WTC11 (cell line): ENCODE measurements at regions not wholly inside any gene's neighbourhood (a gene's known extent, or its start where the extent isn't known, plus 50 kb on each side); places are given as distances from the start of the nearest gene placed in this dataset.

Source experiments
- ATAC-seq: fragments of 200-7000 bp; cut with Tn5 transposase; 2 replicates; pipeline ENCODE4 v1.10.0; 2021; ENCODE audit warnings: mild to moderate bottlenecking, moderate library complexity
- CTCF ChIA-PET: fragments of 300-600 bp; sonication (Branson Sonifier 250); formaldehyde crosslinking; loops from one replicate; lab custom pipeline; 2021; ENCODE audit warnings: antibody characterized with exemption; lab: Charles Lee
- POLR2A ChIA-PET: fragments of 350-600 bp; sonication (Branson Sonifier 250); formaldehyde crosslinking; loops from one replicate; lab custom pipeline; 2021; ENCODE audit warnings: antibody characterized with exemption; lab: Charles Lee
- DNase-seq: peaks from one replicate; pipeline ENCODE4 v3.0.0; 2021; ENCODE audit warnings: low spot score
- H3K27ac Mint-ChIP-seq: 2 replicates; pipeline ENCODE4 v1.8.0; 2021; ENCODE audit warnings: mixed read lengths
- H3K27me3 Mint-ChIP-seq: 2 replicates; pipeline ENCODE4 v1.8.0; 2021; ENCODE audit warnings: low read depth, mild to moderate bottlenecking, moderate library complexity, mixed read lengths
- H3K36me3 Mint-ChIP-seq: 2 replicates; pipeline ENCODE4 v1.8.0; 2021; ENCODE audit warnings: mixed read lengths
- H3K4me1 Mint-ChIP-seq: 2 replicates; pipeline ENCODE4 v1.8.0; 2022; ENCODE audit warnings: mixed read lengths
- H3K4me3 Mint-ChIP-seq: 2 replicates; pipeline ENCODE4 v1.8.0; 2021; ENCODE audit warnings: mild to moderate bottlenecking, moderate library complexity, mixed read lengths
- H3K9me3 Mint-ChIP-seq: 2 replicates; pipeline ENCODE4 v1.8.0; 2021; ENCODE audit warnings: mixed read lengths
- ATF2 ChIP-seq: sonication (generic); formaldehyde crosslinking; IDR thresholded peaks from 2 replicates; pipeline ENCODE4 v1.8.1; 2022; ENCODE audit warnings: low read depth, missing genetic modification reagents, borderline replicate concordance
- ATF6 ChIP-seq: sonication (generic); formaldehyde crosslinking; IDR thresholded peaks from 2 replicates; pipeline ENCODE4 v1.8.1; 2023; ENCODE audit warnings: mild to moderate bottlenecking, missing genetic modification reagents
- ELF4 ChIP-seq: sonication (generic); formaldehyde crosslinking; IDR thresholded peaks from 2 replicates; pipeline ENCODE4 v1.8.1; 2022; ENCODE audit warnings: low read depth, mild to moderate bottlenecking, moderate library complexity, missing genetic modification reagents
- EMX1 ChIP-seq: fragments of 250-450 bp; sonication (Bioruptor Pico); IDR thresholded peaks from 2 replicates; pipeline ENCODE4 v1.8.0; 2021; ENCODE audit warnings: mild to moderate bottlenecking
- GABPB1 ChIP-seq: sonication (generic); formaldehyde crosslinking; IDR thresholded peaks from 2 replicates; pipeline ENCODE4 v1.8.1; 2023; ENCODE audit warnings: mild to moderate bottlenecking, missing genetic modification reagents
- JAZF1 ChIP-seq: fragments of 250-450 bp; sonication (Bioruptor Pico); IDR thresholded peaks from 2 replicates; pipeline ENCODE4 v1.9.0; 2021; ENCODE audit warnings: moderate library complexity, mild to moderate bottlenecking, inconsistent platforms
- KAT7 ChIP-seq: sonication (generic); formaldehyde crosslinking; IDR thresholded peaks from 2 replicates; pipeline ENCODE4 v1.8.1; 2023; ENCODE audit warnings: missing genetic modification reagents, mild to moderate bottlenecking, borderline replicate concordance
- MAX ChIP-seq: sonication (generic); formaldehyde crosslinking; IDR thresholded peaks from 2 replicates; pipeline ENCODE4 v1.8.0; 2022; ENCODE audit warnings: mild to moderate bottlenecking, missing genetic modification reagents
- MXD4 ChIP-seq: fragments of 250-450 bp; sonication (Bioruptor Pico); IDR thresholded peaks from 2 replicates; pipeline ENCODE4 v1.8.0; 2021; ENCODE audit warnings: mild to moderate bottlenecking, moderate library complexity, borderline replicate concordance
- NFE2L1 ChIP-seq: sonication (generic); formaldehyde crosslinking; IDR thresholded peaks from 2 replicates; pipeline ENCODE4 v1.8.1; 2023; ENCODE audit warnings: missing genetic modification reagents
- SMAD3 ChIP-seq: sonication (generic); formaldehyde crosslinking; IDR thresholded peaks from 2 replicates; pipeline ENCODE4 v1.8.0; 2022; ENCODE audit warnings: missing genetic modification reagents, mild to moderate bottlenecking, borderline replicate concordance
- STAT6 ChIP-seq: sonication (generic); formaldehyde crosslinking; conservative IDR thresholded peaks from 2 replicates; pipeline ENCODE4 v1.8.1; 2023; ENCODE audit warnings: mild to moderate bottlenecking, low read depth, missing genetic modification reagents, moderate library complexity
- USF1 ChIP-seq: sonication (generic); formaldehyde crosslinking; IDR thresholded peaks from 2 replicates; pipeline ENCODE4 v1.8.0; 2022; ENCODE audit warnings: mild to moderate bottlenecking, missing genetic modification reagents
- ZNF425 ChIP-seq: fragments of 250-450 bp; sonication (Bioruptor Pico); conservative IDR thresholded peaks from 2 replicates; pipeline ENCODE4 v1.9.0; 2021; ENCODE audit warnings: mild to moderate bottlenecking
- ZNF512 ChIP-seq: sonication (generic); formaldehyde crosslinking; IDR thresholded peaks from 2 replicates; pipeline ENCODE4 v1.8.1; 2022; ENCODE audit warnings: missing genetic modification reagents, borderline replicate concordance
- ZNF532 ChIP-seq: fragments of 250-450 bp; sonication (Bioruptor Pico); IDR thresholded peaks from 2 replicates; pipeline ENCODE4 v1.9.0; 2021; ENCODE audit warnings: mild to moderate bottlenecking, borderline replicate concordance

- no peak overlapping the region for H3K27ac Mint-ChIP-seq
- H3K4me3 Mint-ChIP-seq: no peak overlapping the region
- H3K36me3 Mint-ChIP-seq: peaks cover 23% of the 10 kb centered on the region
- no peaks in the 10 kb centered on the region; the same call in none of the 2 replicates for H3K27me3 Mint-ChIP-seq
- CTCF ChIA-PET: interaction anchor here (0.6 kb wide), 1 partner anchor 582 kb away, joined by 3 read pairs; no protein-coding TSS in a partner anchor
- POLR2A ChIA-PET: no interaction called here
- no peak for ATAC-seq
- no peak for DNase-seq
- no peaks in the 10 kb centered on the region for H3K4me1 Mint-ChIP-seq
- H3K9me3 Mint-ChIP-seq: peaks cover 36% of the 10 kb centered on the region
- TF ChIP-seq EMX1 (CRISPR knock-in tag): no peak
- no peak for TF ChIP-seq MXD4 (CRISPR knock-in tag)
- TF ChIP-seq ZNF532 (CRISPR knock-in tag): no peak
- TF ChIP-seq ATF6 (CRISPR knock-in tag): no peak
- TF ChIP-seq ZNF425 (CRISPR knock-in tag): no peak
- TF ChIP-seq ELF4 (CRISPR knock-in tag): no peak
- TF ChIP-seq ZNF512 (CRISPR knock-in tag): no peak
- no peak for TF ChIP-seq KAT7 (CRISPR knock-in tag)
- TF ChIP-seq NFE2L1 (CRISPR knock-in tag): no peak
- no peak for TF ChIP-seq MAX (CRISPR knock-in tag)
- no peak for TF ChIP-seq GABPB1 (CRISPR knock-in tag)
- no peak for TF ChIP-seq ATF2 (CRISPR knock-in tag)
- no peak for TF ChIP-seq JAZF1 (CRISPR knock-in tag)
- TF ChIP-seq STAT6: no peak
- TF ChIP-seq SMAD3 (CRISPR knock-in tag): no peak
- TF ChIP-seq USF1 (CRISPR knock-in tag): no peak
Observed at GRCh38 chr12:30268041-30268440, 427.6 kb downstream of the IPO8 start.
